D721Med (cell line): ENCODE measurements at regions not wholly inside any gene's neighbourhood (a gene's known extent, or its start where the extent isn't known, plus 50 kb on each side); places are given as distances from the start of the nearest gene placed in this dataset.

Source experiments
- DNase-seq: peaks from one replicate; pipeline ENCODE4 v3.0.0; 2011; ENCODE audit warnings: low spot score; ENCODE audit not compliant: insufficient read length
- FAIRE-seq: peaks from 2 replicates; lab custom pipeline; 2011; peaks lifted over from hg19 to GRCh38; lab: Jason Lieb, UNC
- TF ChIP-seq, protein P1 (sequence below): IDR thresholded peaks from 2 replicates; pipeline ENCODE4 v1.5.1; 2012; ENCODE audit warnings: mild to moderate bottlenecking, control low read depth; ENCODE audit not compliant: insufficient read depth; ENCODE audit errors: missing control alignments

DNA sequence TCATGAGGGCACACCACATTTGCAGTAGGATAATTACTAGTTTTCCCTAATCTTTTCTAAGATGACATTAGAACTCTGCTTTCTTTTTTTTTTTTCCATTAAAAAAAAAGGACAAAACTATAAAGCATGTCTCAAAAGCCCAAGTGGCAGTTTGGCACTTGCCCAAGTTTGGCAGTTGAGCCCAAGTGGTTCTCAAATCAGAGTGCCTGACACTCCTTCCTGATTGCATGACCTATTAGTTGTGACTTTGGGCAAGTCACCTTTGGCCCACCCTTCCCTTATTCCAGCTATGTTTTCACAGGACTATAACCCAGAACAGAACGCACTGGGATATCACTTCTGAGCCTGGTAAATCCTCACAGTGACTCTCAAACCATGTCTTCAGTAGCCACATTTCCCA, 273.0 kb downstream of the CCDC85A start:
- FAIRE-seq (no peak), DNase-seq (no peak)
- TF ChIP-seq, protein P1, sequence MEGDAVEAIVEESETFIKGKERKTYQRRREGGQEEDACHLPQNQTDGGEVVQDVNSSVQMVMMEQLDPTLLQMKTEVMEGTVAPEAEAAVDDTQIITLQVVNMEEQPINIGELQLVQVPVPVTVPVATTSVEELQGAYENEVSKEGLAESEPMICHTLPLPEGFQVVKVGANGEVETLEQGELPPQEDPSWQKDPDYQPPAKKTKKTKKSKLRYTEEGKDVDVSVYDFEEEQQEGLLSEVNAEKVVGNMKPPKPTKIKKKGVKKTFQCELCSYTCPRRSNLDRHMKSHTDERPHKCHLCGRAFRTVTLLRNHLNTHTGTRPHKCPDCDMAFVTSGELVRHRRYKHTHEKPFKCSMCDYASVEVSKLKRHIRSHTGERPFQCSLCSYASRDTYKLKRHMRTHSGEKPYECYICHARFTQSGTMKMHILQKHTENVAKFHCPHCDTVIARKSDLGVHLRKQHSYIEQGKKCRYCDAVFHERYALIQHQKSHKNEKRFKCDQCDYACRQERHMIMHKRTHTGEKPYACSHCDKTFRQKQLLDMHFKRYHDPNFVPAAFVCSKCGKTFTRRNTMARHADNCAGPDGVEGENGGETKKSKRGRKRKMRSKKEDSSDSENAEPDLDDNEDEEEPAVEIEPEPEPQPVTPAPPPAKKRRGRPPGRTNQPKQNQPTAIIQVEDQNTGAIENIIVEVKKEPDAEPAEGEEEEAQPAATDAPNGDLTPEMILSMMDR, result no peak

DNA sequence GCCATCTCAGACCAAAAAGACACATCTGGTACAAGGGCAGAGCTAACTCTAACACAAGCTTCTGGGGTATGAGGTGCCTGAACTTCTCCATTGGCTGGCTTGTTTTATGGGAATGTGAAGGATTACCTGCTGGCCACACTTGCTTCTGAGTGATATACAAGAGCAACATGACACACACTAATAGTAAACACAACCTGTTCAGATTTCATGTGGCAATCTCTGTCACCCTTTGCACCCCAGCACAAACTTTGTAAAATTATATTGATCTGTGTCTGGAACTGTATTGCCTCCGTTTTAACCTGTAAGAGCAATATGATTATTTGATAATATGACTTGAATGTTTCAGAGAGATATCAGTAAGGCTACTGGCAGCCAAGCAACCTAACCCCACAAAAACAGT, 276.7 kb downstream of the CCDC85A start:
- TF ChIP-seq, protein P1, result no peak
- FAIRE-seq (no peak), DNase-seq (no peak)

DNA sequence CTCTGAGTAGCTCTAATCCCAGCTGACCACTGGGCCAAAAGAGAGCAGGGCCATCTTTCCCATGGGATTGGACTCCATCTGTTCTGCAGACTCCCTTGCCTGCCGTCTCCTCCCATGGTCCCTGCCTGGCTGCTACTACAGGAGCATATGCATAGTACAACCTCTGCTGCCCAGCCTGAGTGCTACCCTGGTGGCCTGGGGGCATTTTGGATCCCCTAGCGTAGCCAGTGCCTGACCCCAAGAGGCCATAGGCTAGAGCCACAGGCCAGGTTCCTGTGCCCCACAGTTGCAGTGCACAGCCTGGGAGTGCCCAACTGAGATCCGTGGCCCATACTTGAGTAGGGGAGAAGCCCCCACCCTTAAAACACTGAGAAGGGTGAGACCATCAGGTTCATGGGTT, 280.3 kb downstream of the CCDC85A start:
- TF ChIP-seq, protein P1, result no peak
- DNase-seq (no peak), FAIRE-seq (no peak)

DNA sequence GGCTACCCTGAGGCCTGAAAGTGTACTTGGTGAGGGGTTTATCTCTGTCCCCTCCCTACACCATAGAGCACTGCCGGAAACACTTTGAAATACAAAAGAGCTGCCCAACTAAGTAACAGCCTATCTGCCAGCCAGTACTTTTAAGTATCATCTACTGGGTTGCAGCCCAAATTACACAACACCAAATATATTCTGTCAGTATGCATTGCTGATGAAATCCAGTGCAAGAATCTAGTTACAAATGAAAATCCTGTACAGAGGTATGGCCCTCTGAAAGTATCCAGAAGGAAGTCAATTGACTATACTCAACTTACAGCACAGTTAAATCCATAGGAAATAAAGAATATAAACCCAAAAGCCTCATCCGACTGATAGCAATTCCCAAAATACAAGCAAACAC, 280.8 kb downstream of the CCDC85A start:
- DNase-seq, result no peak
- TF ChIP-seq, protein P1, result no peak
- no peak for FAIRE-seq

DNA sequence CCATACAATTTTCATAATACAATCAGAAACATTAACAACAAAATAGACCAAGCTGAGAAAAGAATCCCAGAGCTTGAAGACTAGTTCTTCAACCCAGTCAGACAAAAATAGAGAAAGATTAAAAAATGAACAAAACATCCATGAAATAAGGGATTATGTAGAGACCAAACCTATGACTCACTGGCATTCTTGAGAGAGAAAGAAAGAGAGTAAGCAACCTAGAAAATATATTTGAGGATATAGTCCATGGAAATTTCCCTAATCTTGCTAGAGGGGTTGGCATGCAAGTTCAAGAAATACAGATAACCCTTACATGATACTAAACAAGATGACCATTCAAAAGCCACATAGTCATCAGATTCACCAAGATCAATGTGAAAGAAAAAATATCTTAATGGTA, 281.7 kb downstream of the CCDC85A start:
- no peak for FAIRE-seq
- TF ChIP-seq, protein P1, result no peak
- DNase-seq, result no peak

DNA sequence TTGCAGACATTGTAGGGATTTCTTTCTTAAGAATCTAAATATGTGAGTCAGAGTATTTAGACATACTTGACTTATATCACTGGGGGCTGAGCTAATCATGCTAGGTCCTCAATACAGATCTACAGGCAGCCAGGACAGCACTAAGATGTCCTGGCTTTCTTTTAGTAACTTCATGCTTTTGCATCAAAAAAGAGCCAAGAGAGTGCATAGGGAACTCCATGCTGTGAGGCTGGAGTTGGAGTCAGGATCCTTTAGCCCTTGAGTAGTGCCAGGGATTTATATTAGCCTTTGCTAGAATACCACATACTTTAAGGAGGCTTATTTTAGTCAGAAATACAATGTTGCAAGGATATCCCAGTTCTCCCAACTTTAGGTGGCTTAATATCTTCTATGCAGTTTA, 289.7 kb downstream of the CCDC85A start:
- DNase-seq (no peak), FAIRE-seq (no peak)

DNA sequence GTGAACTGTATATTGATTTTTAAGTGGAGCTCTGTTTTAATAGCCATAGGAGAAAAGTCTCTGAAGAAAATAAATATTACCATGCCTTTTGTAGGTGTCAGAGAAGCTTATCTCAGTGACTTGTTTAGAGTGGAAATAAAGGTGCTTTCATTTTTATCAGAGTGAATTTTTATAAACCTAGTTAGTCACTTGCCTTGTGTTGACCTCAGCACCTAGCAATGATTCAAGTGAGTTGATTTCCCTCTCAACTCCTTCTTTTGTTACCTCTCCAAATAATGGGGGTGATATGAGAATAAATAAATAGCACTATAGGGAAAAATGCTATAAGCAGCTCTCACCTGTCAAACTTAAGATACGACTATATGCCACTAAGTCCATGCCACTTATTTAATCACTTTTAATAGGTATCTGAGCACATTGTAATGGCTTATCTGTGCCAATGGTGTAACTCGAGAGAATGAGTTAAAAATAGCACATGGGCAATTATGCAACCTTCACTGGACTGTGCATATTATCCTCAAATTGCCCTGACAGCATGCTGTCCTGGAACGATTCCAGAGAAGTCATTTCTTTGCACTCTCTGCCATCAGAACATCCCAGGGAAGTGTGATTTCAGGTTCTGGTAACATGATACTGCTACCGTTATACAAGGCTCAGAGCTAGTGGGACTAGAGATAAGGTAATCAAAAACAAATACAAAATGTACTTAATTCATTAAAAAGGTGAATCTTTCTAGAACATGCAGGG, 290.8 kb downstream of the CCDC85A start:
- FAIRE-seq (no peak), DNase-seq (no peak)
- TF ChIP-seq, protein P1, result no peak

More for the DNA sequence above, 289.7 kb downstream of the CCDC85A start:
- TF ChIP-seq, protein P1, result no peak
